ENCODE measurements at regions not wholly inside any gene's neighbourhood (a gene's known extent, or its start where the extent isn't known, plus 50 kb on each side); places are given as distances from the start of the nearest gene placed in this dataset.

- intact Hi-C loops (cut with micrococcal nuclease): no loop called here
- POLR2A ChIA-PET: no interaction called here
- dilution Hi-C loops (cut with MboI; ENCODE audit: extremely low pct_ligation_motif_present, low sequenced_read_pairs): no loop called here
These were observed 58.8 kb upstream of the ABCC4 start for GRCh38 chr13:95360052-95360451.

More at GRCh38 chr13:95360052-95360451, 58.8 kb upstream of the ABCC4 start:
- Histone ChIP-seq H4K20me1 (replicated peaks; ENCODE audit: control insufficient read depth, extremely low read depth, insufficient read depth, low read length) (no peaks in the 10 kb centered on the region), H3K79me2 (ENCODE audit: control insufficient read depth, insufficient read depth, low read length) (no peaks in the 10 kb centered on the region), H3K27me3 (ENCODE audit: control insufficient read depth in 2 of 2, insufficient read depth in 2 of 2, low read length in 2 of 2) (peaks cover 6 to 14% of the 10 kb centered on the region in 2 experiments), H3K9me1 (replicated peaks; ENCODE audit: control insufficient read depth, extremely low read depth, insufficient read depth, low read length) (no peaks in the 10 kb centered on the region), H3K9me3 (replicated peaks; ENCODE audit: control insufficient read depth, insufficient read depth, low read length) (no peaks in the 10 kb centered on the region), H2AFZ (ENCODE audit: low read depth, low read length) (no peak overlapping the region), H3K9ac (replicated peaks; ENCODE audit: extremely low read depth, insufficient read depth, low read length) (no peak overlapping the region), H3K4me2 (ENCODE audit: insufficient read depth, low read length) (no peak overlapping the region), H3K4me1 (ENCODE audit: control insufficient read depth, extremely low read depth, insufficient read depth, low read length) (peaks cover 9% of the 10 kb centered on the region), H3K4me3 (replicated peaks in 1 of 3; ENCODE audit: insufficient read depth in 1 of 3, low read depth in 1 of 3, low read length in 3 of 3) (no peak overlapping the region), H3K36me3 (ENCODE audit: control insufficient read depth in 2 of 2, extremely low read depth in 1 of 2, insufficient read depth in 2 of 2, low read length in 2 of 2) (no peaks in the 10 kb centered on the region), H3K27ac (ENCODE audit: insufficient read depth, low read depth, low read length) (no peak overlapping the region)
- BruUV-seq (replicated peaks): no TSS peak
- CTCF ChIA-PET: interaction anchor here (0.7 to 2.1 kb wide), 2 partner anchors 13 to 171 kb away, joined by 4 to 5 read pairs; no protein-coding TSS in a partner anchor
- TF ChIP-seq MYC (IDR thresholded peaks at IDR 0.05; ENCODE audit: low read depth, low read length) (no peak), JUN (IDR thresholded peaks at IDR 0.05; ENCODE audit: borderline replicate concordance, insufficient read depth, insufficient read length, low read depth) (no peak), POLR2A (IDR thresholded peaks at IDR 0.05; ENCODE audit: low read depth, low read length) (no peak), CTCF (IDR thresholded peaks at IDR 0.05; ENCODE audit: extremely low read depth in 1 of 2, insufficient read depth in 1 of 2, low read depth in 1 of 2, low read length in 2 of 2) (no peak), MAX (IDR thresholded peaks at IDR 0.05; ENCODE audit: insufficient read depth, insufficient read length) (no peak), EZH2 (IDR thresholded peaks at IDR 0.05; ENCODE audit: borderline replicate concordance, low read depth, low read length, severe bottlenecking) (no peak), POLR2AphosphoS5 (IDR thresholded peaks at IDR 0.05; ENCODE audit: insufficient read depth, low read depth, low read length) (no peak), FOS (IDR thresholded peaks at IDR 0.05; ENCODE audit: borderline replicate concordance, insufficient read depth, low read length) (no peak), GATA2 (IDR thresholded peaks at IDR 0.05; ENCODE audit: insufficient read depth, insufficient read length, low read depth, low read length) (no peak)
- DNase-seq (ENCODE audit: low read depth, low spot score) (no peak), FAIRE-seq (no peak)
